HuH-7.5 (cell line): ENCODE measurements at regions not wholly inside any gene's neighbourhood (a gene's known extent, or its start where the extent isn't known, plus 50 kb on each side); places are given as distances from the start of the nearest gene placed in this dataset.
"Not testable (repeated sequence)": the region's sequence is repeated elsewhere in the genome, so short reads cannot be mapped to it uniquely, and the experiment has no call there.

Experiments
- DNase-seq: peaks from one replicate; pipeline ENCODE4 v3.0.0; 2011; ENCODE audit warnings: low spot score

- DNase-seq, result peak; percentile 47
These were observed 120.7 kb upstream of the ZFP64 start for GRCh38 chr20:52312132-52312729.

- no peak for DNase-seq
These were observed 119.7 kb upstream of the ZFP64 start for GRCh38 chr20:52311209-52311794.

- no peak for DNase-seq
These were observed 117.6 kb upstream of the ZFP64 start for GRCh38 chr20:52309181-52309580.

GRCh38 chr20:52306477-52306876 is 114.9 kb upstream of the ZFP64 start:
- no peak for DNase-seq

- no peak for DNase-seq
These were observed 114.3 kb upstream of the ZFP64 start for GRCh38 chr20:52305858-52306257.

- DNase-seq, result no peak
These were observed 113.6 kb upstream of the ZFP64 start for GRCh38 chr20:52305024-52305645.

GRCh38 chr20:52303281-52303950 is 111.8 kb upstream of the ZFP64 start:
- no peak for DNase-seq

GRCh38 chr20:52302736-52303135 is 111.2 kb upstream of the ZFP64 start:
- no peak for DNase-seq

- not testable (repeated sequence) for DNase-seq
These were observed 110.5 kb upstream of the ZFP64 start for GRCh38 chr20:52302051-52302450.

GRCh38 chr20:52295556-52295955 is 104.0 kb upstream of the ZFP64 start:
- no peak for DNase-seq

- DNase-seq, result no peak
These were observed 102.6 kb upstream of the ZFP64 start for GRCh38 chr20:52294106-52294628.

GRCh38 chr20:52291109-52291508 is 99.5 kb upstream of the ZFP64 start:
- no peak for DNase-seq

GRCh38 chr20:52290569-52290968 is 99.0 kb upstream of the ZFP64 start:
- DNase-seq, result no peak

- DNase-seq, result peak; percentile 9
These were observed 98.5 kb upstream of the ZFP64 start for GRCh38 chr20:52289956-52290565.

- DNase-seq, result no peak
These were observed 88.8 kb upstream of the ZFP64 start for GRCh38 chr20:52280407-52280806.

- no peak for DNase-seq
These were observed 88.1 kb upstream of the ZFP64 start for GRCh38 chr20:52279706-52280105.

GRCh38 chr20:52275181-52275691 is 83.7 kb upstream of the ZFP64 start:
- DNase-seq, result no peak

- no peak for DNase-seq
These were observed 79.1 kb upstream of the ZFP64 start for GRCh38 chr20:52270696-52271095.

- DNase-seq, result no peak
These were observed 78.5 kb upstream of the ZFP64 start for GRCh38 chr20:52270001-52270606.

- DNase-seq, result no peak
These were observed 77.7 kb upstream of the ZFP64 start for GRCh38 chr20:52269321-52269720.

- DNase-seq, result no peak
These were observed 76.7 kb upstream of the ZFP64 start for GRCh38 chr20:52268184-52268749.

GRCh38 chr20:52267418-52267817 is 75.8 kb upstream of the ZFP64 start:
- no peak for DNase-seq
